HEK293T (cell line): ENCODE measurements at regions not wholly inside any gene's neighbourhood (a gene's known extent, or its start where the extent isn't known, plus 50 kb on each side); places are given as distances from the start of the nearest gene placed in this dataset.

Experiments used
- FOXA1 ChIP-seq: fragments of 450-650 bp; IDR thresholded peaks from 2 replicates; pipeline ENCODE4 v1.6.1; 2016; ENCODE audit warnings: mild to moderate bottlenecking
- FOXK2 ChIP-seq: fragments of 450-650 bp; IDR thresholded peaks from 2 replicates; pipeline ENCODE4 v1.6.1; 2016; ENCODE audit warnings: mild to moderate bottlenecking
- FOXM1 ChIP-seq: fragments of 450-650 bp; IDR thresholded peaks from 2 replicates; pipeline ENCODE4 v1.6.1; 2017; ENCODE audit warnings: mild to moderate bottlenecking, borderline replicate concordance
- L3MBTL2 ChIP-seq: fragments of 450-650 bp; conservative IDR thresholded peaks from 2 replicates; pipeline ENCODE4 v1.6.1; 2016; ENCODE audit warnings: mild to moderate bottlenecking
- NFRKB ChIP-seq: fragments of 450-650 bp; IDR thresholded peaks from 2 replicates; pipeline ENCODE4 v1.6.1; 2016; ENCODE audit warnings: mild to moderate bottlenecking, moderate library complexity
- SP1 ChIP-seq: fragments of 450-650 bp; IDR thresholded peaks from 2 replicates; pipeline ENCODE4 v1.6.1; 2017
- SUZ12 ChIP-seq: fragments of 450-650 bp; IDR thresholded peaks from 2 replicates; pipeline ENCODE4 v1.6.1; 2016; ENCODE audit warnings: mild to moderate bottlenecking
- TF ChIP-seq, protein P1 (sequence below): fragments of 450-650 bp; IDR thresholded peaks from 2 replicates; pipeline ENCODE4 v1.6.1; 2016

DNA sequence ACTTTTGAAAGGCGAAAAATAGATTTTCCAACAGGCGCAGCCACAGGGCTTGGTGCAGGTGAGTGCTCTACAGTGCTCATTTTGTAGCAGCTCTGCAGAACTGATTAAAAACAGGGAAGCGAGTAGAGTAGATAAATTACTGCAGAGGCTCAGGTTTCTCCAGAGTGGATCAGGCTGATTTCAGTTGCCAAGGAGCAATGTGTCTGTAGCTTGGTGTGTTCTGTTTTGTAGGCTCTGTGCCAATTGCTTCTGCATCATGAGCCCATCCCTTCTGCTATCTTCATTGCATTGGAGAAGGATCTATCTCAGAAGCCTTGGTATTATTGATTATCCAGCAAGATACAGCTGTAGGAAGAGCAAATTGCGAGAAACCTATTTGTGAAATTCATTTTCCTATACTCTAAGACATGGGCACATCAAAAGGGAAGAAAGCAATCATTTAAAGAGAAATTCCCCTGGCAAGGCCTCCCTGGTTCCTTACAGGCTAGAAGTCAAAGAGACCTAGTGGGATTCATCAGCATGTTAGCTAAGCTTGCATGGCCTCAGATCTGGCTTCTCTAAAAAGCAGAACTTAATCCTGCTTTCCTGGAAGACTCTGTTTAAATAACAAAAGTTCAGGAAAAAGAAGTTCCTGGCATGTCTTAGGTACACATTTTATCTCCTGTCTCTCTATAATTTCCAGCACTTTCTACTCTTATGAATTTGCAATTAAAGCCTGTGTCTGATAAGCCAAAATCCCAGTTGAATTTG is 432.4 kb upstream of the ATP10A start:
- TF ChIP-seq SUZ12: no peak
- no peak for TF ChIP-seq NFRKB
- TF ChIP-seq FOXA1: no peak
- TF ChIP-seq, protein P1, sequence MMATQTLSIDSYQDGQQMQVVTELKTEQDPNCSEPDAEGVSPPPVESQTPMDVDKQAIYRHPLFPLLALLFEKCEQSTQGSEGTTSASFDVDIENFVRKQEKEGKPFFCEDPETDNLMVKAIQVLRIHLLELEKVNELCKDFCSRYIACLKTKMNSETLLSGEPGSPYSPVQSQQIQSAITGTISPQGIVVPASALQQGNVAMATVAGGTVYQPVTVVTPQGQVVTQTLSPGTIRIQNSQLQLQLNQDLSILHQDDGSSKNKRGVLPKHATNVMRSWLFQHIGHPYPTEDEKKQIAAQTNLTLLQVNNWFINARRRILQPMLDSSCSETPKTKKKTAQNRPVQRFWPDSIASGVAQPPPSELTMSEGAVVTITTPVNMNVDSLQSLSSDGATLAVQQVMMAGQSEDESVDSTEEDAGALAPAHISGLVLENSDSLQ: no peak
- no peak for TF ChIP-seq L3MBTL2
- no peak for TF ChIP-seq SP1
- no peak for TF ChIP-seq FOXM1
- no peak for TF ChIP-seq FOXK2
